ENCODE measurements at regions not wholly inside any gene's neighbourhood (a gene's known extent, or its start where the extent isn't known, plus 50 kb on each side); places are given as distances from the start of the nearest gene placed in this dataset.

GRCh38 chr5:60243713-60244112, 350.2 kb upstream of the PDE4D start:
- no peaks in the 10 kb centered on the region for H3K4me1 ChIP-seq (ENCODE audit: low read depth)
- no peak overlapping the region for H3K4me3 ChIP-seq
- H3K27ac ChIP-seq = no peak overlapping the region
- no peak for TF ChIP-seq CTCF (IDR thresholded peaks at IDR 0.05; ENCODE audit: low read depth, low read length)
- no peaks in the 10 kb centered on the region for H3K27me3 ChIP-seq
- no peak for DNase-seq (ENCODE audit: low read depth in 1 of 2, low spot score in 1 of 2)
- H3K9me3 ChIP-seq (ENCODE audit: low read depth) = no peaks in the 10 kb centered on the region
- no peaks in the 10 kb centered on the region for H3K36me3 ChIP-seq

- DNase-seq (ENCODE audit: low read depth in 1 of 2, low spot score in 1 of 2) = no peak
- no peaks in the 10 kb centered on the region for H3K36me3 ChIP-seq
- no peaks in the 10 kb centered on the region for H3K9me3 ChIP-seq (ENCODE audit: low read depth)
- H3K27me3 ChIP-seq = no peaks in the 10 kb centered on the region
- no peak overlapping the region for H3K27ac ChIP-seq
- H3K4me1 ChIP-seq (ENCODE audit: low read depth) = no peaks in the 10 kb centered on the region
- no peak for TF ChIP-seq CTCF (IDR thresholded peaks at IDR 0.05; ENCODE audit: low read depth, low read length)
- H3K4me3 ChIP-seq = no peak overlapping the region
These were observed 338.7 kb upstream of the PDE4D start for GRCh38 chr5:60232036-60232795.

- H3K27me3 ChIP-seq = no peaks in the 10 kb centered on the region
- no peak overlapping the region for H3K27ac ChIP-seq
- H3K4me3 ChIP-seq = no peak overlapping the region
- TF ChIP-seq CTCF (IDR thresholded peaks at IDR 0.05; ENCODE audit: low read depth, low read length) = no peak
- DNase-seq (ENCODE audit: low read depth in 1 of 2, low spot score in 1 of 2) = no peak
- no peaks in the 10 kb centered on the region for H3K4me1 ChIP-seq (ENCODE audit: low read depth)
- H3K36me3 ChIP-seq = no peaks in the 10 kb centered on the region
- H3K9me3 ChIP-seq (ENCODE audit: low read depth) = no peaks in the 10 kb centered on the region
These were observed 336.9 kb upstream of the PDE4D start for GRCh38 chr5:60230456-60230855.

- no peak for TF ChIP-seq CTCF (IDR thresholded peaks at IDR 0.05; ENCODE audit: low read depth, low read length)
- no peak overlapping the region for H3K4me3 ChIP-seq
- H3K4me1 ChIP-seq (ENCODE audit: low read depth) = no peaks in the 10 kb centered on the region
- H3K9me3 ChIP-seq (ENCODE audit: low read depth) = no peaks in the 10 kb centered on the region
- no peaks in the 10 kb centered on the region for H3K36me3 ChIP-seq
- DNase-seq (ENCODE audit: low read depth in 1 of 2, low spot score in 1 of 2) = no peak
- no peak overlapping the region for H3K27ac ChIP-seq
- no peaks in the 10 kb centered on the region for H3K27me3 ChIP-seq
These were observed 336.2 kb upstream of the PDE4D start for GRCh38 chr5:60229691-60230185.

GRCh38 chr5:60228676-60229075, 335.1 kb upstream of the PDE4D start:
- Histone ChIP-seq H3K4me3 (no peak overlapping the region), H3K27ac (no peak overlapping the region), H3K36me3 (no peaks in the 10 kb centered on the region), H3K4me1 (ENCODE audit: low read depth) (no peaks in the 10 kb centered on the region), H3K27me3 (no peaks in the 10 kb centered on the region), H3K9me3 (ENCODE audit: low read depth) (no peaks in the 10 kb centered on the region)
- no peak for DNase-seq (ENCODE audit: low read depth in 1 of 2, low spot score in 1 of 2)
- no peak for TF ChIP-seq CTCF (IDR thresholded peaks at IDR 0.05; ENCODE audit: low read depth, low read length)

All from cardiac muscle cell (in vitro differentiated cells and primary cell).